GM12865 (cell line): ENCODE measurements at regions not wholly inside any gene's neighbourhood (a gene's known extent, or its start where the extent isn't known, plus 50 kb on each side); places are given as distances from the start of the nearest gene placed in this dataset.

Experiments
- DNase-seq: peaks from one replicate; pipeline ENCODE4 v3.0.0; 2010; ENCODE audit warnings: low read depth
- H3K4me3 ChIP-seq: 2 replicates; pipeline ENCODE4 v1.5.1; 2011; ENCODE audit warnings: mild to moderate bottlenecking, low read depth, low read length, control low read depth
- CTCF ChIP-seq: IDR thresholded peaks from 2 replicates; pipeline ENCODE4 v1.5.1; 2011; ENCODE audit warnings: low read length, control low read depth, low read depth, inconsistent platforms; ENCODE audit not compliant: insufficient read depth; ENCODE audit errors: missing control alignments

- no peak for DNase-seq
- TF ChIP-seq CTCF, result no peak
- H3K4me3 ChIP-seq, result no peak overlapping the region
Measured at GRCh38 chr4:110823251-110823650, 200.4 kb upstream of the PITX2 start.

- no peak for DNase-seq
- no peak overlapping the region for H3K4me3 ChIP-seq
- no peak for TF ChIP-seq CTCF
Measured at GRCh38 chr4:110824344-110824743, 201.5 kb upstream of the PITX2 start.

GRCh38 chr4:110826656-110827055, 203.8 kb upstream of the PITX2 start:
- H3K4me3 ChIP-seq, result no peak overlapping the region
- no peak for TF ChIP-seq CTCF
- no peak for DNase-seq

- DNase-seq, result no peak
- no peak overlapping the region for H3K4me3 ChIP-seq
- TF ChIP-seq CTCF, result no peak
Measured at GRCh38 chr4:110830461-110830860, 207.6 kb upstream of the PITX2 start.

GRCh38 chr4:110837896-110838450, 215.1 kb upstream of the PITX2 start:
- no peak for TF ChIP-seq CTCF
- H3K4me3 ChIP-seq, result no peak overlapping the region
- no peak for DNase-seq

GRCh38 chr4:110840221-110840654, 217.4 kb upstream of the PITX2 start:
- DNase-seq, result no peak
- no peak for TF ChIP-seq CTCF
- no peak overlapping the region for H3K4me3 ChIP-seq

GRCh38 chr4:110848787-110849186, 225.9 kb upstream of the PITX2 start:
- H3K4me3 ChIP-seq, result no peak overlapping the region
- no peak for TF ChIP-seq CTCF
- DNase-seq, result no peak
